ENCODE measurements at regions not wholly inside any gene's neighbourhood (a gene's known extent, or its start where the extent isn't known, plus 50 kb on each side); places are given as distances from the start of the nearest gene placed in this dataset.
A peak's percentile ranks its signal among the peaks of the same experiment; 100 is the strongest.
"Not testable (repeated sequence)": the region's sequence is repeated elsewhere in the genome, so short reads cannot be mapped to it uniquely, and the experiment has no call there.

- not testable (repeated sequence) for H3K27ac Mint-ChIP-seq (ENCODE audit: low read depth); H3K4me1 Mint-ChIP-seq; H3K27me3 Mint-ChIP-seq; H3K4me3 Mint-ChIP-seq; H3K9me3 Mint-ChIP-seq; ATAC-seq (replicated peaks; ENCODE audit: extremely low read depth, poor library complexity, severe bottlenecking); H3K36me3 Mint-ChIP-seq (ENCODE audit: insufficient read depth)
- DNase-seq (ENCODE audit: low spot score in 2 of 2), result peak in 1 of 2 donors; percentile 32
These were observed 269.9 kb downstream of the OR4F29 start for GRCh38 chr1:181247-182216.

- H3K4me1 Mint-ChIP-seq; H3K36me3 Mint-ChIP-seq (ENCODE audit: insufficient read depth); H3K27me3 Mint-ChIP-seq; H3K27ac Mint-ChIP-seq (ENCODE audit: low read depth); DNase-seq (ENCODE audit: low spot score in 2 of 2); H3K9me3 Mint-ChIP-seq; ATAC-seq (replicated peaks; ENCODE audit: extremely low read depth, poor library complexity, severe bottlenecking); H3K4me3 Mint-ChIP-seq: not testable (repeated sequence)
These were observed 270.7 kb downstream of the OR4F29 start for GRCh38 chr1:180749-181205.

- not testable (repeated sequence) for H3K4me3 Mint-ChIP-seq; DNase-seq (ENCODE audit: low spot score in 2 of 2); H3K27me3 Mint-ChIP-seq; H3K9me3 Mint-ChIP-seq; ATAC-seq (replicated peaks; ENCODE audit: extremely low read depth, poor library complexity, severe bottlenecking); H3K36me3 Mint-ChIP-seq (ENCODE audit: insufficient read depth); H3K4me1 Mint-ChIP-seq; H3K27ac Mint-ChIP-seq (ENCODE audit: low read depth)
These were observed 312.6 kb downstream of the OR4F29 start for GRCh38 chr1:138842-139241.

GRCh38 chr1:137664-138063, 313.8 kb downstream of the OR4F29 start:
- H3K9me3 Mint-ChIP-seq; H3K36me3 Mint-ChIP-seq (ENCODE audit: insufficient read depth); H3K4me3 Mint-ChIP-seq; ATAC-seq (replicated peaks; ENCODE audit: extremely low read depth, poor library complexity, severe bottlenecking); H3K27ac Mint-ChIP-seq (ENCODE audit: low read depth); H3K4me1 Mint-ChIP-seq; DNase-seq (ENCODE audit: low spot score in 2 of 2); H3K27me3 Mint-ChIP-seq: not testable (repeated sequence)

- not testable (repeated sequence) for DNase-seq (ENCODE audit: low spot score in 2 of 2); H3K27ac Mint-ChIP-seq (ENCODE audit: low read depth); H3K4me1 Mint-ChIP-seq; H3K4me3 Mint-ChIP-seq; ATAC-seq (replicated peaks; ENCODE audit: extremely low read depth, poor library complexity, severe bottlenecking); H3K36me3 Mint-ChIP-seq (ENCODE audit: insufficient read depth); H3K27me3 Mint-ChIP-seq; H3K9me3 Mint-ChIP-seq
These were observed 315.0 kb downstream of the OR4F29 start for GRCh38 chr1:136344-136932.

GRCh38 chr1:134936-135335, 316.5 kb downstream of the OR4F29 start:
- not testable (repeated sequence) for H3K36me3 Mint-ChIP-seq (ENCODE audit: insufficient read depth); H3K4me1 Mint-ChIP-seq; H3K4me3 Mint-ChIP-seq; DNase-seq (ENCODE audit: low spot score in 2 of 2); H3K27me3 Mint-ChIP-seq; H3K9me3 Mint-ChIP-seq; ATAC-seq (replicated peaks; ENCODE audit: extremely low read depth, poor library complexity, severe bottlenecking); H3K27ac Mint-ChIP-seq (ENCODE audit: low read depth)

- H3K4me1 Mint-ChIP-seq; H3K27me3 Mint-ChIP-seq; H3K27ac Mint-ChIP-seq (ENCODE audit: low read depth); ATAC-seq (replicated peaks; ENCODE audit: extremely low read depth, poor library complexity, severe bottlenecking); H3K4me3 Mint-ChIP-seq; H3K36me3 Mint-ChIP-seq (ENCODE audit: insufficient read depth); DNase-seq (ENCODE audit: low spot score in 2 of 2); H3K9me3 Mint-ChIP-seq: not testable (repeated sequence)
These were observed 333.0 kb downstream of the OR4F29 start for GRCh38 chr1:118440-118839.

- not testable (repeated sequence) for ATAC-seq (replicated peaks; ENCODE audit: extremely low read depth, poor library complexity, severe bottlenecking); H3K36me3 Mint-ChIP-seq (ENCODE audit: insufficient read depth)
These were observed 335.9 kb downstream of the OR4F29 start for GRCh38 chr1:115534-115933.

GRCh38 chr1:104776-105175, 346.7 kb downstream of the OR4F29 start:
- H3K27ac Mint-ChIP-seq (ENCODE audit: low read depth); ATAC-seq (replicated peaks; ENCODE audit: extremely low read depth, poor library complexity, severe bottlenecking); DNase-seq (ENCODE audit: low spot score in 2 of 2); H3K4me1 Mint-ChIP-seq; H3K4me3 Mint-ChIP-seq; H3K9me3 Mint-ChIP-seq; H3K27me3 Mint-ChIP-seq; H3K36me3 Mint-ChIP-seq (ENCODE audit: insufficient read depth): not testable (repeated sequence)

More at GRCh38 chr1:115534-115933, 335.9 kb downstream of the OR4F29 start:
- H3K4me1 Mint-ChIP-seq; DNase-seq (ENCODE audit: low spot score in 2 of 2); H3K9me3 Mint-ChIP-seq; H3K27me3 Mint-ChIP-seq; H3K27ac Mint-ChIP-seq (ENCODE audit: low read depth); H3K4me3 Mint-ChIP-seq: not testable (repeated sequence)

GRCh38 chr1:99481-99880, 352.0 kb downstream of the OR4F29 start:
- H3K27ac Mint-ChIP-seq (ENCODE audit: low read depth); H3K4me3 Mint-ChIP-seq; H3K27me3 Mint-ChIP-seq; H3K9me3 Mint-ChIP-seq; ATAC-seq (replicated peaks; ENCODE audit: extremely low read depth, poor library complexity, severe bottlenecking); DNase-seq (ENCODE audit: low spot score in 2 of 2); H3K36me3 Mint-ChIP-seq (ENCODE audit: insufficient read depth); H3K4me1 Mint-ChIP-seq: not testable (repeated sequence)

- ATAC-seq (replicated peaks; ENCODE audit: extremely low read depth, poor library complexity, severe bottlenecking); H3K9me3 Mint-ChIP-seq; H3K27me3 Mint-ChIP-seq; H3K27ac Mint-ChIP-seq (ENCODE audit: low read depth); DNase-seq (ENCODE audit: low spot score in 2 of 2); H3K4me3 Mint-ChIP-seq; H3K4me1 Mint-ChIP-seq; H3K36me3 Mint-ChIP-seq (ENCODE audit: insufficient read depth): not testable (repeated sequence)
These were observed 352.7 kb downstream of the OR4F29 start for GRCh38 chr1:98811-99210.

GRCh38 chr1:91279-91678, 360.2 kb downstream of the OR4F29 start:
- not testable (repeated sequence) for H3K4me1 Mint-ChIP-seq; H3K27ac Mint-ChIP-seq (ENCODE audit: low read depth); ATAC-seq (replicated peaks; ENCODE audit: extremely low read depth, poor library complexity, severe bottlenecking); H3K4me3 Mint-ChIP-seq; H3K36me3 Mint-ChIP-seq (ENCODE audit: insufficient read depth); DNase-seq (ENCODE audit: low spot score in 2 of 2); H3K9me3 Mint-ChIP-seq
- peaks cover 10% of the 10 kb centered on the region for H3K27me3 Mint-ChIP-seq

- ATAC-seq (replicated peaks; ENCODE audit: extremely low read depth, poor library complexity, severe bottlenecking); H3K9me3 Mint-ChIP-seq; H3K27ac Mint-ChIP-seq (ENCODE audit: low read depth): not testable (repeated sequence)
These were observed 363.4 kb downstream of the OR4F29 start for GRCh38 chr1:88110-88509.

More at GRCh38 chr1:88110-88509, 363.4 kb downstream of the OR4F29 start:
- H3K27me3 Mint-ChIP-seq, result peaks cover 31% of the 10 kb centered on the region
- not testable (repeated sequence) for H3K4me1 Mint-ChIP-seq; DNase-seq (ENCODE audit: low spot score in 2 of 2); H3K36me3 Mint-ChIP-seq (ENCODE audit: insufficient read depth); H3K4me3 Mint-ChIP-seq

Measured in central memory CD8-positive, alpha-beta T cell (primary cell).